ENCODE measurements at regions not wholly inside any gene's neighbourhood (a gene's known extent, or its start where the extent isn't known, plus 50 kb on each side); places are given as distances from the start of the nearest gene placed in this dataset.
"Not testable (repeated sequence)": the region's sequence is repeated elsewhere in the genome, so short reads cannot be mapped to it uniquely, and the experiment has no call there.

DNA sequence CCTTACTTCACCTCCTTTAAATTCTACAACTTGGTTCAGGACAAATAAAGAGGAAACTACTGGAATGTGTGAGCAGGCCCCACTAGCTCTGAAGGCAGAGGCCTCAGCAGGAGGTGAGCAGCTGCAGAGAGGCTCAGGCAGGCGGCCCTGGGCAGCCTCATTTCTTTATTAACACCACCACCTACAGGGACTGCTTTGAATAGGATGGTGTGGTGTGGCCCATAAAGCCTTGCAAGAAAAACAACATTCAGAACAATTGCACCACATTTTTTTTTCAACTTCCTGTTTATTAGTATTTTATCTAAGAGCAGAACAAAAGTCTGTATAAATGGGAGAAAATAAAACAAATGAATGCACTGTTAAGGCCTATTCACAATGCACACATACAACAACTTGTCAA is 333.7 kb downstream of the BCL2L11 start:
- not testable (repeated sequence) for DNase-seq

GRCh38 chr2:111455016-111456015 is 334.6 kb downstream of the BCL2L11 start:
- not testable (repeated sequence) for DNase-seq

- DNase-seq = not testable (repeated sequence)
These were observed 336.5 kb downstream of the BCL2L11 start for GRCh38 chr2:111457191-111457590.

DNA sequence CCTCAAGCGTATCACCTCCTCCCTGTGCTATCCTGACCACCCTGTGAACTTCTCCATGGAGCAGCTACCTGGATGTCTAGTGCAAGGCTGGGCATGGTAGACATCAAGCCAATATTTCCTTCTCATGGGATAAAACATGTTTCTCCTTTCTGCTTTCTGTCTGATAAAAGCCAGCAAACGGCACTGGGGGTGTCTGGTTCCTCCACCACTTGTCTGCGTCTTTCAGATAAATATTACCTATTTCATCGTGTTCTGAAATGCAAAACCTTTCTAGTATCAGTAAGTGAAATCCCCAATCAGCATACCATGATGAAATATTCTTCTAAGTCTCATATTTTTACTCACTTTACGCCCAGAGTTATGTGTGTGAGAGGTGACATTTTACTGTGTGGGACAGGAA is 340.2 kb downstream of the BCL2L11 start:
- DNase-seq = not testable (repeated sequence)

DNA sequence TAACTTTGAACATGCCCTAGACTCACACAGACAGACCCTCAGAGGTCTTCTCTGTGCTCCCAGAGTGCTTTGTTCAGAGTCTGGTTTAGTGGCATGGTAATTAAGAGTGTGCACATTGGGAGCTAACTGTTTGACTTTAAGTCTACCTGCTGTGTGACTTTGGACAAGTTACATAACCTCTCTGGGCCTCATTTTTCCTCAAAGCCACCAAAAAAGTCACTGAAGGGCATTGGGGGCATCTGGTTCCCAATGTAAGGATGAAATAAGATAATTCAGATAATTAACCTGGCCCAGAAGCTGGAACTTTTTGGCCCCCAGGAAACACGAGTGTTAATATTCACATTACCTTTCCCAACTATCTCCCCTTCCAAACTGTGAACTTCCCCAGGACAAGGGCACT is 341.1 kb downstream of the BCL2L11 start:
- DNase-seq = not testable (repeated sequence)

- not testable (repeated sequence) for DNase-seq
These were observed 341.9 kb downstream of the BCL2L11 start for GRCh38 chr2:111462572-111462971.

DNA sequence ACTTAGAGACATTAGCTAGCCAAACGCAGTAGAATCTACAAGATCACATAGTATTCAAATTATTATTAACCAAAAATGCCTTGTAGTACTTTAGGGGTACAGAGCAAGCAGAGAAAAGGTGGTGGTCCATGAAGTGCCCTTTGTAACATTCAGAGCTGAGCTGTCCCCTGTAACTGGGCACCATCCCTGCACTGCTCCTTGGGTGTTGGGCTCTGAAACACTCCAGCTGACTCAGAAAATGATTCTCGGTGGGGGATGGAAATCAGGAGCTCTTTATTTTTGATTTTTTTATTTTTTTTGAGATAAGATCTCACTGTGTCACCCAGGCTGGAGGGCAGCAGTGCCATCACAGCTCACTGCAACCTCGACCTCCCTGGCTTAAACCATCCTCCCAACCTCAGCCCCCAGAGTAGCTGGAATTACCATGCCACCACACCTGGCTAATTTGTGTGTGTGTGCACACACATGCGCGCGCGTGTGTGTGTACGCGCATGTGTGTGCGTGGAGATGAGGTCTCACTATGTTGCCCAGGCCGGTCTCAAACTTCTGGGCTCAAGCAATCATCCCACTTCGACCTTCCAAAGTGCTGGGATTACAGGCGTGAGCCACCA is 342.6 kb downstream of the BCL2L11 start:
- not testable (repeated sequence) for DNase-seq

DNA sequence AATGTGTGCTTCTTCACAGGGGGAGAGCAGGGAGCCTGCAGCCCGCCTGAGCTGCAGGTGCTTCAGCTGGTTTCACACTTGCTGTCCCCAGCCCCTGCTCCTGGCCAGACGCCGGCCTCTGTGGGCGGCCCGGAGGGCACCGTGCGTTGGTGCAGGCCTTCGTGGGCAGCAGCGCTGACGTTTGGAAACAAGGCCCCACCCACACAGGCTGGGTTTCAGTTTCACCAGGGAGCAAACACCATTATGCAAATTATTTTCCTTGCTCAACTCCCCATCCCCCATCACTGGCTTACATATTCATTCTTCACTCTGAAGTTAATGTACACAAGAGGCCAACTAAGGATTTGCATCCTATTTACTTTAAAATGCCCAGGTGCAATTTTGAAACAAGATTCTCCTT is 343.2 kb downstream of the BCL2L11 start:
- not testable (repeated sequence) for DNase-seq

GRCh38 chr2:111464367-111464766 is 343.7 kb downstream of the BCL2L11 start:
- not testable (repeated sequence) for DNase-seq

GRCh38 chr2:111465521-111465920 is 344.8 kb downstream of the BCL2L11 start:
- not testable (repeated sequence) for DNase-seq

DNA sequence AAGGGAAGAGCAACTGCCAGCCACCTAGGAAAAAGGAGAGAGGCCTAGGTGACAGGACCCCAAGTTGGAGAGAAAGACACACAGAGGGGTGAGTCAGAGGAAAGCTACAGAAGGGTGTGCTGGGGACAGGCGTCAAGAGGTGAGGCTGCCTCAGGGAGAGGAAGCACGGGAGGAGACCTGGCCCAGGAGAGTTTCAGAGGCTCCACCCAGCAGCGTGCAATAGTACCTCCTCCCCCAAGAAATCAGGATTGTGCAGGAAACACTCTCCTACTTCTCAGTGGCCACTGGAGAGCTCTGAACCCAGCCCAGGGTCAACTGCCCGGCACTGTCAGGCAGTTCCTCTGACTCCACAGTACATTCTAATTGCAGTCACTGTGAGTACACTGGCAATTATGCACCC is 346.0 kb downstream of the BCL2L11 start:
- DNase-seq = not testable (repeated sequence)

- not testable (repeated sequence) for DNase-seq
These were observed 350.2 kb downstream of the BCL2L11 start for GRCh38 chr2:111470924-111471323.

GRCh38 chr2:111471791-111472530 is 351.2 kb downstream of the BCL2L11 start:
- not testable (repeated sequence) for DNase-seq

- DNase-seq = not testable (repeated sequence)
These were observed 352.2 kb downstream of the BCL2L11 start for GRCh38 chr2:111472844-111473403.

DNA sequence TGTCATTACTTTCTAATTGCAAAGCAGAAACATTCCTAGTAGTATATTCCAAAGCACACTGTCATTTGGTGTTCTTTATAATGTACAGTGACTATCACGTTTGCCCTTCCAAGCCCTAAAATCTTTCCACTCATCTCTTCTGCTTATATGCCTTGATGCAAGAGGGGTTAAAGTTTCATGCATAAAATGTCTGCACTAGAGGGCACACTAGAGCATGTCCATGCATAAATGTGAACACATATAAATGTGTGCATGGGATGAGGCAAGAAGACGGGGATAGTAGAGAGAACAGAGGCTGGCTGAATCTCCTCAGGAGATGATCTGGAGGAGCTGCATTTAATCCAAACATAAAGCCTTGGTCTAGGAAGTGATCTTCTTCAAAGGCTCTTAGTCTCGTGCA is 352.8 kb downstream of the BCL2L11 start:
- not testable (repeated sequence) for DNase-seq

GRCh38 chr2:111474198-111474705 is 353.5 kb downstream of the BCL2L11 start:
- not testable (repeated sequence) for DNase-seq

GRCh38 chr2:111478335-111478734 is 357.6 kb downstream of the BCL2L11 start:
- DNase-seq = not testable (repeated sequence)

GRCh38 chr2:111478871-111479318 is 358.2 kb downstream of the BCL2L11 start:
- not testable (repeated sequence) for DNase-seq

GRCh38 chr2:111480016-111480625 is 359.4 kb downstream of the BCL2L11 start:
- not testable (repeated sequence) for DNase-seq

- not testable (repeated sequence) for DNase-seq
These were observed 359.9 kb downstream of the BCL2L11 start for GRCh38 chr2:111480633-111481032.

- not testable (repeated sequence) for DNase-seq
These were observed 360.5 kb downstream of the BCL2L11 start for GRCh38 chr2:111481219-111481618.
